ENCODE measurements at regions not wholly inside any gene's neighbourhood (a gene's known extent, or its start where the extent isn't known, plus 50 kb on each side); places are given as distances from the start of the nearest gene placed in this dataset.
"Not testable (repeated sequence)": the region's sequence is repeated elsewhere in the genome, so short reads cannot be mapped to it uniquely, and the experiment has no call there.

GRCh38 chr2:153420394-153420793 lies 58.2 kb downstream of the RPRM start:
- FAIRE-seq (no peak), DNase-seq (ENCODE audit: insufficient read length, low spot score) (no peak)

GRCh38 chr2:153417077-153417476 lies 61.5 kb downstream of the RPRM start:
- DNase-seq (ENCODE audit: insufficient read length, low spot score) (no peak), FAIRE-seq (no peak)

- no peak for DNase-seq (ENCODE audit: insufficient read length, low spot score)
- no peak for FAIRE-seq
Measured at GRCh38 chr2:153416071-153416470, 62.5 kb downstream of the RPRM start.

- no peak for FAIRE-seq
- no peak for DNase-seq (ENCODE audit: insufficient read length, low spot score)
Measured at GRCh38 chr2:153408710-153409385, 69.7 kb downstream of the RPRM start.

- FAIRE-seq = no peak
Measured at GRCh38 chr2:153405196-153405595, 73.4 kb downstream of the RPRM start.

GRCh38 chr2:153404792-153405191 lies 73.8 kb downstream of the RPRM start:
- DNase-seq (ENCODE audit: insufficient read length, low spot score) = no peak
- no peak for FAIRE-seq

More at GRCh38 chr2:153405196-153405595, 73.4 kb downstream of the RPRM start:
- no peak for DNase-seq (ENCODE audit: insufficient read length, low spot score)

- DNase-seq (ENCODE audit: insufficient read length, low spot score) (no peak), FAIRE-seq (no peak)
Measured at GRCh38 chr2:153403940-153404339, 74.6 kb downstream of the RPRM start.

GRCh38 chr2:153403352-153403751 lies 75.2 kb downstream of the RPRM start:
- DNase-seq (ENCODE audit: insufficient read length, low spot score); FAIRE-seq: not testable (repeated sequence)

GRCh38 chr2:153394686-153395085 lies 83.9 kb downstream of the RPRM start:
- DNase-seq (ENCODE audit: insufficient read length, low spot score) = no peak
- no peak for FAIRE-seq

- DNase-seq (ENCODE audit: insufficient read length, low spot score) (no peak), FAIRE-seq (no peak)
Measured at GRCh38 chr2:153394247-153394646, 84.3 kb downstream of the RPRM start.

- FAIRE-seq (no peak), DNase-seq (ENCODE audit: insufficient read length, low spot score) (no peak)
Measured at GRCh38 chr2:153393518-153393917, 85.0 kb downstream of the RPRM start.

GRCh38 chr2:153391131-153391530 lies 87.4 kb downstream of the RPRM start:
- no peak for FAIRE-seq
- DNase-seq (ENCODE audit: insufficient read length, low spot score) = no peak

GRCh38 chr2:153388246-153388645 lies 90.3 kb downstream of the RPRM start:
- FAIRE-seq = no peak
- no peak for DNase-seq (ENCODE audit: insufficient read length, low spot score)

GRCh38 chr2:153387203-153387602 lies 91.4 kb downstream of the RPRM start:
- DNase-seq (ENCODE audit: insufficient read length, low spot score) (no peak), FAIRE-seq (no peak)

GRCh38 chr2:153386481-153386897 lies 92.1 kb downstream of the RPRM start:
- FAIRE-seq = no peak

GRCh38 chr2:153373510-153374279 lies 104.9 kb downstream of the RPRM start:
- DNase-seq (ENCODE audit: insufficient read length, low spot score) = no peak
- FAIRE-seq = no peak

More at GRCh38 chr2:153386481-153386897, 92.1 kb downstream of the RPRM start:
- DNase-seq (ENCODE audit: insufficient read length, low spot score) = peak; percentile 2

GRCh38 chr2:153360239-153360638 lies 118.3 kb downstream of the RPRM start:
- FAIRE-seq (no peak), DNase-seq (ENCODE audit: insufficient read length, low spot score) (no peak)

- DNase-seq (ENCODE audit: insufficient read length, low spot score) (peak; percentile 1), FAIRE-seq (no peak)
Measured at GRCh38 chr2:153354377-153354776, 124.2 kb downstream of the RPRM start.

GRCh38 chr2:153349603-153350002 lies 129.0 kb downstream of the RPRM start:
- no peak for DNase-seq (ENCODE audit: insufficient read length, low spot score)
- no peak for FAIRE-seq

GRCh38 chr2:153347818-153348495 lies 130.6 kb downstream of the RPRM start:
- DNase-seq (ENCODE audit: insufficient read length, low spot score) = no peak
- FAIRE-seq = no peak

- no peak for DNase-seq (ENCODE audit: insufficient read length, low spot score)
- no peak for FAIRE-seq
Measured at GRCh38 chr2:153320879-153321278, 157.7 kb downstream of the RPRM start.

- DNase-seq (ENCODE audit: insufficient read length, low spot score) = no peak
- no peak for FAIRE-seq
Measured at GRCh38 chr2:153311432-153311831, 167.1 kb downstream of the RPRM start.

All from HTR-8/SVneo (cell line).